GM12878 (cell line): ENCODE measurements at regions not wholly inside any gene's neighbourhood (a gene's known extent, or its start where the extent isn't known, plus 50 kb on each side); places are given as distances from the start of the nearest gene placed in this dataset.

Experiments
- ATAC-seq: fragments of 200-7000 bp; cut with Tn5 transposase; 3 replicates; pipeline ENCODE4 v1.9.1; 2020; ENCODE audit warnings: mild to moderate bottlenecking, moderate library complexity
- BruUV-seq: library from RNA; stranded (reverse); fragments of 400-500 nt; replicated peaks from 2 replicates; lab custom pipeline; 2021; lab: Mats Ljungman, UMichigan
- CTCF ChIA-PET: fragments of 300-600 bp; sonication (Branson Sonifier 250); formaldehyde crosslinking; extraction: SDS; loops from one replicate; lab custom pipeline; 2021; ENCODE audit warnings: inconsistent platforms; lab: Yijun Ruan, JAX
- POLR2A ChIA-PET: fragments of 350-600 bp; formaldehyde crosslinking; extraction: SDS; loops from one replicate; lab custom pipeline; 2021; ENCODE audit warnings: inconsistent platforms; lab: Charles Lee
- RAD21 ChIA-PET: fragments of 300-600 bp; sonication (Branson Sonifier 250); formaldehyde crosslinking; loops from one replicate; lab custom pipeline; 2023; ENCODE audit warnings: antibody characterized with exemption; ENCODE audit not compliant: unreplicated experiment; lab: Charles Lee
- SMC1A ChIA-PET: fragments of 300-600 bp; sonication (Branson Sonifier 250); formaldehyde crosslinking; loops from one replicate; lab custom pipeline; 2023; ENCODE audit not compliant: unreplicated experiment, uncharacterized antibody; lab: Charles Lee
- DNase-seq: peaks from one replicate; pipeline ENCODE4 v3.0.0-alpha.2; 2011; ENCODE audit warnings: low read depth, low spot score
- FAIRE-seq: peaks from 3 replicates; lab custom pipeline; 2011; peaks lifted over from hg19 to GRCh38; lab: Jason Lieb, UNC
- H2AFZ ChIP-seq: 2 replicates; pipeline ENCODE4 v1.6.0; 2011; ENCODE audit warnings: low read depth, low read length, control low read depth; ENCODE audit not compliant: control insufficient read depth
- H3K27ac ChIP-seq: 2 replicates; pipeline ENCODE4 v1.5.1; 2011; ENCODE audit warnings: control low read depth; ENCODE audit not compliant: control insufficient read depth, insufficient read depth
- H3K27me3 ChIP-seq, 2 experiments: replicated peaks in 1 of 2; 2 replicates each; pipeline versions ENCODE4 v1.6.0 to v1.6.1; 2011; ENCODE audit warnings: low read length in 1 of 2; ENCODE audit not compliant: control insufficient read depth in 2 of 2, insufficient read depth in 2 of 2
- H3K36me3 ChIP-seq, 2 experiments: 2 replicates each; pipeline ENCODE4 v1.5.1; 2011; ENCODE audit warnings: low read length in 1 of 2; ENCODE audit not compliant: control insufficient read depth in 2 of 2, insufficient read depth in 2 of 2
- H3K4me1 ChIP-seq: 2 replicates; pipeline ENCODE4 v1.6.1; 2011; ENCODE audit warnings: mild to moderate bottlenecking, low read length, moderate library complexity, mixed read lengths; ENCODE audit not compliant: control insufficient read depth, insufficient read depth
- H3K4me2 ChIP-seq: 2 replicates; pipeline ENCODE4 v1.6.0; 2011; ENCODE audit warnings: control low read depth; ENCODE audit not compliant: control insufficient read depth, insufficient read depth
- H3K4me3 ChIP-seq: fragments of 200-600 bp; sonication (generic); 2 replicates; pipeline ENCODE4 v1.5.1; 2016
- H3K79me2 ChIP-seq: 2 replicates; pipeline ENCODE4 v1.6.0; 2011; ENCODE audit warnings: low read length; ENCODE audit not compliant: control insufficient read depth, insufficient read depth
- H3K9ac ChIP-seq: 2 replicates; pipeline ENCODE4 v1.8.0; 2011; ENCODE audit warnings: low read length, control low read depth, mixed read lengths; ENCODE audit not compliant: control insufficient read depth, insufficient read depth
- H3K9me3 ChIP-seq: replicated peaks from 3 replicates; pipeline ENCODE4 v1.5.1; 2011; ENCODE audit warnings: mild to moderate bottlenecking, low read length; ENCODE audit not compliant: control insufficient read depth, insufficient read depth
- H4K20me1 ChIP-seq: 2 replicates; pipeline ENCODE4 v1.6.0; 2011; ENCODE audit not compliant: control insufficient read depth, insufficient read depth
- ASH2L ChIP-seq: fragments of 300-600, 200-600 bp; sonication (generic); IDR thresholded peaks from 2 replicates; pipeline ENCODE4 v1.6.1; 2017; ENCODE audit warnings: low read depth, mild to moderate bottlenecking, borderline replicate concordance
- CEBPB ChIP-seq, 2 experiments: fragments of 150-350 bp in 1 of 2; IDR thresholded peaks; 2 replicates each; pipeline ENCODE4 v1.6.1; 2012 to 2014; ENCODE audit warnings: low read depth in 2 of 2, low read length in 2 of 2, borderline replicate concordance in 1 of 2, inconsistent platforms in 1 of 2
- CHD4 ChIP-seq: fragments of 200-600 bp; sonication (generic); IDR thresholded peaks from 2 replicates; pipeline ENCODE4 v1.6.1; 2016; ENCODE audit warnings: mild to moderate bottlenecking
- IRF3 ChIP-seq: fragments of 450-650 bp; IDR thresholded peaks from 2 replicates; pipeline ENCODE4 v1.6.1; 2014; ENCODE audit warnings: mild to moderate bottlenecking
- MAX ChIP-seq: IDR thresholded peaks from 2 replicates; pipeline ENCODE4 v1.6.1; 2012; ENCODE audit warnings: low read depth, low read length, improper control_type of control experiment
- MTA3 ChIP-seq: IDR thresholded peaks from 2 replicates; pipeline ENCODE4 v1.6.1; 2012; ENCODE audit warnings: low read length, inconsistent platforms, borderline replicate concordance
- MXI1 ChIP-seq: fragments of 150-350 bp; IDR thresholded peaks from 2 replicates; pipeline ENCODE4 v1.6.1; 2011; ENCODE audit warnings: low read depth, mild to moderate bottlenecking, inconsistent platforms, low read length, improper control_type of control experiment
- PBX3 ChIP-seq: IDR thresholded peaks from 2 replicates; pipeline ENCODE4 v1.6.1; 2011; ENCODE audit warnings: mild to moderate bottlenecking, low read depth, low read length, moderate library complexity; ENCODE audit not compliant: insufficient replicate concordance
- PML ChIP-seq: IDR thresholded peaks from 2 replicates; pipeline ENCODE4 v1.6.1; 2012; ENCODE audit warnings: low read length, inconsistent platforms
- RAD21 ChIP-seq: IDR thresholded peaks from 2 replicates; pipeline ENCODE4 v1.6.1; 2011; ENCODE audit warnings: mild to moderate bottlenecking, low read depth, low read length, moderate library complexity; ENCODE audit not compliant: insufficient read depth
- REST ChIP-seq: IDR thresholded peaks from 2 replicates; pipeline ENCODE4 v1.6.1; 2012; ENCODE audit warnings: mild to moderate bottlenecking, low read depth, low read length
- ZNF207 ChIP-seq: fragments of 450-650 bp; IDR thresholded peaks from 2 replicates; pipeline ENCODE4 v1.6.1; 2014; ENCODE audit warnings: antibody characterized with exemption, mild to moderate bottlenecking, borderline replicate concordance
- WGBS: methylation state at CpG from one replicate; pipeline ENCODE4 v1.1.6; 2016; ENCODE audit warnings: low lambda C conversion rate; ENCODE audit not compliant: insufficient replicate concordance, insufficient coverage; ENCODE audit errors: missing lambda C conversion rate; 5-methylcytosine and 5-hydroxymethylcytosine counted together
- in situ Hi-C: fragments of 300-500 bp; cut with MboI; formaldehyde crosslinking; loops from 9 replicates; pipeline ENCODE4 v1.14.3; 2018; ENCODE audit warnings: mixed read lengths
- intact Hi-C: fragments of 100-400 bp; cut with micrococcal nuclease; formaldehyde crosslinking; loops from one replicate; pipeline ENCODE4 v1.14.2; 2022; ENCODE audit not compliant: unreplicated experiment

GRCh38 chr16:79933603-79934002 lies 333.1 kb upstream of the MAF start:
- Histone ChIP-seq H2AFZ (no peak overlapping the region), H3K4me1 (no peaks in the 10 kb centered on the region), H3K4me3 (no peak overlapping the region), H3K79me2 (no peaks in the 10 kb centered on the region), H3K36me3 (no peaks in the 10 kb centered on the region)
- CTCF ChIA-PET = no interaction called here
- intact Hi-C loops = no loop called here
- RAD21 ChIA-PET = no interaction called here
- no TSS peak for BruUV-seq
- in situ Hi-C loops = no loop called here
- SMC1A ChIA-PET = no interaction called here
- TF ChIP-seq CEBPB (IDR thresholded peaks at IDR 0.05; ENCODE audit: borderline replicate concordance in 1 of 2, low read depth in 2 of 2, low read length in 2 of 2) = no peak
- TF ChIP-seq ZNF207 = no peak
- TF ChIP-seq, all 136 proteins: peak for 0
- no peaks in the 10 kb centered on the region for H4K20me1 ChIP-seq
- WGBS = 1% methylated on average over 8 of the region's 8 CpGs
- H3K27ac ChIP-seq = no peak overlapping the region
- no peak overlapping the region for H3K9ac ChIP-seq
- no peaks in the 10 kb centered on the region for H3K9me3 ChIP-seq
- H3K4me2 ChIP-seq = no peak overlapping the region
- POLR2A ChIA-PET = no interaction called here
- ATAC-seq (no peak), DNase-seq (no peak), FAIRE-seq (no peak)
- H3K27me3 ChIP-seq = no peaks in the 10 kb centered on the region

- no peak for ATAC-seq
- no peak for TF ChIP-seq PBX3
- TF ChIP-seq MTA3 = no peak
- no peak for TF ChIP-seq REST
- TF ChIP-seq IRF3 = no peak
- TF ChIP-seq CHD4 = no peak
- TF ChIP-seq PML = no peak
- TF ChIP-seq MAX = no peak
- no peak for TF ChIP-seq MXI1
- no peak for TF ChIP-seq RAD21
- TF ChIP-seq ASH2L = no peak
Observed at GRCh38 chr16:79932572-79932971, 332.0 kb upstream of the MAF start.

More at GRCh38 chr16:79932572-79932971, 332.0 kb upstream of the MAF start:
- Histone ChIP-seq H3K4me3 (no peak overlapping the region), H3K4me1 (no peaks in the 10 kb centered on the region), H4K20me1 (no peaks in the 10 kb centered on the region), H3K9me3 (no peaks in the 10 kb centered on the region), H3K9ac (no peak overlapping the region), H3K27ac (no peak overlapping the region), H3K4me2 (no peak overlapping the region), H3K27me3 (no peaks in the 10 kb centered on the region), H2AFZ (no peak overlapping the region), H3K79me2 (no peaks in the 10 kb centered on the region), H3K36me3 (no peaks in the 10 kb centered on the region)
- in situ Hi-C loops = no loop called here
- BruUV-seq = no TSS peak
- intact Hi-C loops = no loop called here
- no peak for DNase-seq
- ChIA-PET SMC1A (interaction anchor here (0.7 kb wide), 1 partner anchor 776 kb away, joined by 3 read pairs; no protein-coding TSS in a partner anchor), CTCF (no interaction called here), RAD21 (no interaction called here), POLR2A (interaction anchor here (0.5 kb wide), 1 partner anchor 52 kb away, joined by 3 read pairs; no protein-coding TSS in a partner anchor)
- 0% methylated on average over 2 of the region's 2 CpGs for WGBS
- FAIRE-seq = no peak
